Upper lobe of right lung (tissue), 1 donor: ENCODE measurements at regions not wholly inside any gene's neighbourhood (a gene's known extent, or its start where the extent isn't known, plus 50 kb on each side); places are given as distances from the start of the nearest gene placed in this dataset.
"Not testable (repeated sequence)": the region's sequence is repeated elsewhere in the genome, so short reads cannot be mapped to it uniquely, and the experiment has no call there.

Experiments
- ATAC-seq: fragments of 200-7000 bp; cut with Tn5 transposase; one replicate; pipeline ENCODE4 v1.9.1; 2020; ENCODE audit warnings: mild to moderate bottlenecking, moderate library complexity
- DNase-seq: peaks from one replicate; pipeline ENCODE4 v3.0.0-alpha.2; 2020
- H3K27ac ChIP-seq: fragments of 200-600 bp; one replicate; pipeline ENCODE4 v1.8.0; 2022
- H3K27me3 ChIP-seq: fragments of 200-600 bp; one replicate; pipeline ENCODE4 v1.8.0; 2022; ENCODE audit warnings: mild to moderate bottlenecking
- H3K36me3 ChIP-seq: fragments of 200-600 bp; one replicate; pipeline ENCODE4 v1.8.0; 2022
- H3K4me1 ChIP-seq: fragments of 200-600 bp; one replicate; pipeline ENCODE4 v1.8.0; 2022
- H3K4me3 ChIP-seq: fragments of 200-600 bp; one replicate; pipeline ENCODE4 v1.8.0; 2022; ENCODE audit warnings: mild to moderate bottlenecking
- H3K9me3 ChIP-seq: fragments of 200-600 bp; one replicate; pipeline ENCODE4 v1.8.0; 2022
- CTCF ChIP-seq: fragments of 200-600 bp; IDR thresholded peaks from one replicate; pipeline ENCODE4 v1.8.0; 2022; ENCODE audit warnings: antibody characterized with exemption
- intact Hi-C: fragments of 100-400 bp; cut with DNase I; formaldehyde crosslinking; loops from one replicate; pipeline ENCODE4 v1.11.0; 2022
- donor health status: DM: no; HTN: yes; CAD: no; lungs with severe emphysema.

GRCh38 chr3:118641608-118642007, 393.0 kb downstream of the IGSF11 start:
- Histone ChIP-seq H3K9me3 (no peaks in the 10 kb centered on the region), H3K27me3 (peaks cover 11% of the 10 kb centered on the region), H3K36me3 (no peaks in the 10 kb centered on the region), H3K27ac (no peak overlapping the region), H3K4me3 (no peak overlapping the region), H3K4me1 (no peaks in the 10 kb centered on the region)
- ATAC-seq: no peak
- TF ChIP-seq CTCF: no peak
- intact Hi-C loops: no loop called here
- no peak for DNase-seq

GRCh38 chr3:118671192-118671591, 363.5 kb downstream of the IGSF11 start:
- ATAC-seq: no peak
- no peak for TF ChIP-seq CTCF

GRCh38 chr3:118675305-118675704, 359.3 kb downstream of the IGSF11 start:
- Histone ChIP-seq H3K9me3 (no peaks in the 10 kb centered on the region), H3K4me1 (no peaks in the 10 kb centered on the region), H3K36me3 (no peaks in the 10 kb centered on the region), H3K27me3 (no peaks in the 10 kb centered on the region), H3K27ac (no peak overlapping the region), H3K4me3 (no peak overlapping the region)
- DNase-seq (no peak), ATAC-seq (no peak)
- TF ChIP-seq CTCF: no peak
- intact Hi-C loops: no loop called here

More at GRCh38 chr3:118671192-118671591, 363.5 kb downstream of the IGSF11 start:
- Histone ChIP-seq H3K9me3 (no peaks in the 10 kb centered on the region), H3K4me3 (no peak overlapping the region), H3K4me1 (no peaks in the 10 kb centered on the region), H3K27ac (no peak overlapping the region), H3K36me3 (no peaks in the 10 kb centered on the region), H3K27me3 (no peaks in the 10 kb centered on the region)
- no peak for DNase-seq
- intact Hi-C loops: no loop called here

- H3K9me3 ChIP-seq, intact Hi-C loops, H3K4me1 ChIP-seq, H3K27me3 ChIP-seq, ATAC-seq, H3K4me3 ChIP-seq, DNase-seq, H3K27ac ChIP-seq, H3K36me3 ChIP-seq: not testable (repeated sequence)
Observed at GRCh38 chr3:118678663-118679062, 356.0 kb downstream of the IGSF11 start.

- H3K4me3 ChIP-seq: no peak overlapping the region
- H3K27me3 ChIP-seq: no peaks in the 10 kb centered on the region
- no peaks in the 10 kb centered on the region for H3K36me3 ChIP-seq
- intact Hi-C loops: no loop called here
- no peak for TF ChIP-seq CTCF
- H3K27ac ChIP-seq: no peak overlapping the region
- H3K9me3 ChIP-seq: no peaks in the 10 kb centered on the region
- no peaks in the 10 kb centered on the region for H3K4me1 ChIP-seq
- DNase-seq (no peak), ATAC-seq (no peak)
Observed at GRCh38 chr3:118682921-118683320, 351.7 kb downstream of the IGSF11 start.

- Histone ChIP-seq H3K4me1 (no peaks in the 10 kb centered on the region), H3K27me3 (no peaks in the 10 kb centered on the region), H3K36me3 (no peaks in the 10 kb centered on the region), H3K27ac (no peak overlapping the region), H3K9me3 (no peaks in the 10 kb centered on the region), H3K4me3 (no peak overlapping the region)
- DNase-seq (no peak), ATAC-seq (no peak)
- intact Hi-C loops: no loop called here
- no peak for TF ChIP-seq CTCF
Observed at GRCh38 chr3:118683636-118684035, 351.0 kb downstream of the IGSF11 start.
